ENCODE measurements at regions not wholly inside any gene's neighbourhood (a gene's known extent, or its start where the extent isn't known, plus 50 kb on each side); places are given as distances from the start of the nearest gene placed in this dataset.

DNA sequence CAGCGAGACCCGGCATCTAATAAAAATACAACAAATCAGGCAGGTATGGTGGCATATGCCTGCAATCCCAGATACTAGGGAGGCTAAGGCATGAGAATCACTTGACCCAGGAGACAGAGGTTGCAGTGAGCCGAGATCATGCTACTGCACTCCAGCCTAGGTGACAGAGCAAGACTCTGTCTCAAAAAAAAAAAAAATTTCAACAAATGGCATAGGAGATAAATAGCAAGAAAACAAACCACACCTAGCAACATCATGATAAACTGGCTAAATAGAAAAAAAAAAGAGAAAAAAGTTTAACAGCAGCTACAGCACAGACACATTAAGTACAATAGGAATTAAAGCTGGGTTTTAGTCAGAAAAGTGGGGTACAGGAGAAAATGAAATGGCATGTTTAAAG is 1034.6 kb upstream of the LRRN3 start:
- FAIRE-seq: no peak
- H3K9me3 ChIP-seq (ENCODE audit: control insufficient read depth in 2 of 3, insufficient read depth in 1 of 3, low read length in 3 of 3): no peaks in the 10 kb centered on the region
- TF ChIP-seq, protein P1, sequence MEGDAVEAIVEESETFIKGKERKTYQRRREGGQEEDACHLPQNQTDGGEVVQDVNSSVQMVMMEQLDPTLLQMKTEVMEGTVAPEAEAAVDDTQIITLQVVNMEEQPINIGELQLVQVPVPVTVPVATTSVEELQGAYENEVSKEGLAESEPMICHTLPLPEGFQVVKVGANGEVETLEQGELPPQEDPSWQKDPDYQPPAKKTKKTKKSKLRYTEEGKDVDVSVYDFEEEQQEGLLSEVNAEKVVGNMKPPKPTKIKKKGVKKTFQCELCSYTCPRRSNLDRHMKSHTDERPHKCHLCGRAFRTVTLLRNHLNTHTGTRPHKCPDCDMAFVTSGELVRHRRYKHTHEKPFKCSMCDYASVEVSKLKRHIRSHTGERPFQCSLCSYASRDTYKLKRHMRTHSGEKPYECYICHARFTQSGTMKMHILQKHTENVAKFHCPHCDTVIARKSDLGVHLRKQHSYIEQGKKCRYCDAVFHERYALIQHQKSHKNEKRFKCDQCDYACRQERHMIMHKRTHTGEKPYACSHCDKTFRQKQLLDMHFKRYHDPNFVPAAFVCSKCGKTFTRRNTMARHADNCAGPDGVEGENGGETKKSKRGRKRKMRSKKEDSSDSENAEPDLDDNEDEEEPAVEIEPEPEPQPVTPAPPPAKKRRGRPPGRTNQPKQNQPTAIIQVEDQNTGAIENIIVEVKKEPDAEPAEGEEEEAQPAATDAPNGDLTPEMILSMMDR (IDR thresholded peaks at IDR 0.05; ENCODE audit: borderline replicate concordance, extremely low read depth, insufficient read depth): no peak

DNA sequence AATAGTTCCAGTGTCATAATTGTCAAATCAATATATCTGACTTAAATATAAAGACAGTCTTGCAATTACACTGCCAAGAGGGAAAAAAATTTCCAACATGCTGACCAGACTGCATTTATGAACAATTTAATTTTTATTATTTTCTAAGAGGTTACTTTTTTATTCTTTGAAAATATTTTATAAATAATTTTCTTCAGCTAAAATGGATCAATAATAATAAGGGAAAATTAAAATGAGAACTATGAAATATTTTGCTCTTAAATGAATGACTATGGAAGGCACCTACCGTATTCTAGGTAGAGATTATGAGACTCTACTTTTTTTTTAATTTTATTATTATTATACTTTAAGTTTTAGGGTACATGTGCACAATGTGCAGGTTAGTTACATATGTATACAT is 1032.5 kb upstream of the LRRN3 start:
- Histone ChIP-seq H3K36me3 (ENCODE audit: control insufficient read depth in 2 of 3, insufficient read depth in 3 of 3, low read length in 3 of 3) (no peaks in the 10 kb centered on the region), H3K4me3 (ENCODE audit: low read length in 3 of 3) (no peak overlapping the region), H3K4me1 (ENCODE audit: control insufficient read depth in 2 of 3, insufficient read depth in 2 of 3, low read depth in 1 of 3, low read length in 3 of 3) (no peaks in the 10 kb centered on the region), H3K9me3 (ENCODE audit: control insufficient read depth in 2 of 3, insufficient read depth in 1 of 3, low read length in 3 of 3) (peaks cover 0 to 2% (median 0%) of the 10 kb centered on the region in 3 donors), H3K27ac (ENCODE audit: low read depth in 2 of 2, low read length in 2 of 2) (no peak overlapping the region), H3K9ac (ENCODE audit: low read length in 3 of 3) (no peak overlapping the region), H3K27me3 (ENCODE audit: control insufficient read depth, insufficient read depth, low read length) (no peaks in the 10 kb centered on the region)
- DNase-seq (no peak), FAIRE-seq (no peak)
- TF ChIP-seq, protein P1 (IDR thresholded peaks at IDR 0.05; ENCODE audit: borderline replicate concordance, extremely low read depth, insufficient read depth): no peak
- intact Hi-C loops (cut with DNase I): no loop called here

More for the DNA sequence above, 1034.6 kb upstream of the LRRN3 start:
- H3K9ac ChIP-seq (ENCODE audit: low read length in 3 of 3): no peak overlapping the region
- H3K27me3 ChIP-seq (ENCODE audit: control insufficient read depth, insufficient read depth, low read length): no peaks in the 10 kb centered on the region
- H3K27ac ChIP-seq (ENCODE audit: low read depth in 2 of 2, low read length in 2 of 2): no peak overlapping the region
- no peaks in the 10 kb centered on the region for H3K4me1 ChIP-seq (ENCODE audit: control insufficient read depth in 2 of 3, insufficient read depth in 2 of 3, low read depth in 1 of 3, low read length in 3 of 3)
- no peak overlapping the region for H3K4me3 ChIP-seq (ENCODE audit: low read length in 3 of 3)
- intact Hi-C loops (cut with DNase I): no loop called here
- no peaks in the 10 kb centered on the region for H3K36me3 ChIP-seq (ENCODE audit: control insufficient read depth in 2 of 3, insufficient read depth in 3 of 3, low read length in 3 of 3)
- DNase-seq: no peak

GRCh38 chr7:110061387-110061786 is 1029.5 kb upstream of the LRRN3 start:
- Histone ChIP-seq H3K4me1 (ENCODE audit: control insufficient read depth in 2 of 3, insufficient read depth in 2 of 3, low read depth in 1 of 3, low read length in 3 of 3) (no peaks in the 10 kb centered on the region), H3K27ac (ENCODE audit: low read depth in 2 of 2, low read length in 2 of 2) (no peak overlapping the region), H3K27me3 (ENCODE audit: control insufficient read depth, insufficient read depth, low read length) (no peaks in the 10 kb centered on the region), H3K9ac (ENCODE audit: low read length in 3 of 3) (no peak overlapping the region), H3K4me3 (ENCODE audit: low read length in 3 of 3) (no peak overlapping the region), H3K36me3 (ENCODE audit: control insufficient read depth in 2 of 3, insufficient read depth in 3 of 3, low read length in 3 of 3) (no peaks in the 10 kb centered on the region), H3K9me3 (ENCODE audit: control insufficient read depth in 2 of 3, insufficient read depth in 1 of 3, low read length in 3 of 3) (peaks cover 0 to 2% (median 0%) of the 10 kb centered on the region in 3 donors)
- intact Hi-C loops (cut with DNase I): no loop called here
- DNase-seq (no peak), FAIRE-seq (no peak)
- TF ChIP-seq, protein P1 (IDR thresholded peaks at IDR 0.05; ENCODE audit: borderline replicate concordance, extremely low read depth, insufficient read depth): no peak

- intact Hi-C loops (cut with DNase I): no loop called here
- Histone ChIP-seq H3K27me3 (ENCODE audit: control insufficient read depth, insufficient read depth, low read length) (no peaks in the 10 kb centered on the region), H3K9ac (ENCODE audit: low read length in 3 of 3) (no peak overlapping the region), H3K4me1 (ENCODE audit: control insufficient read depth in 2 of 3, insufficient read depth in 2 of 3, low read depth in 1 of 3, low read length in 3 of 3) (no peaks in the 10 kb centered on the region), H3K36me3 (ENCODE audit: control insufficient read depth in 2 of 3, insufficient read depth in 3 of 3, low read length in 3 of 3) (no peaks in the 10 kb centered on the region), H3K4me3 (ENCODE audit: low read length in 3 of 3) (no peak overlapping the region), H3K27ac (ENCODE audit: low read depth in 2 of 2, low read length in 2 of 2) (no peak overlapping the region), H3K9me3 (ENCODE audit: control insufficient read depth in 2 of 3, insufficient read depth in 1 of 3, low read length in 3 of 3) (peaks cover 0 to 2% (median 0%) of the 10 kb centered on the region in 3 donors)
- FAIRE-seq (no peak), DNase-seq (no peak)
- TF ChIP-seq, protein P1 (IDR thresholded peaks at IDR 0.05; ENCODE audit: borderline replicate concordance, extremely low read depth, insufficient read depth): no peak
Observed at GRCh38 chr7:110065121-110065520, 1025.8 kb upstream of the LRRN3 start.
